ENCODE measurements at regions not wholly inside any gene's neighbourhood (a gene's known extent, or its start where the extent isn't known, plus 50 kb on each side); places are given as distances from the start of the nearest gene placed in this dataset.

- H2BK12ac ChIP-seq (ENCODE audit: low read depth, low read length) = no peak overlapping the region
- CTCF ChIA-PET (ENCODE audit: partially characterized antibody) = interaction anchor here (1.8 kb wide), 1 partner anchor 182 kb away, joined by 4 read pairs; no protein-coding TSS in a partner anchor
- H3K23ac ChIP-seq (ENCODE audit: insufficient read length) = no peak overlapping the region
- no peak overlapping the region for H4K5ac ChIP-seq (ENCODE audit: insufficient read length, low read depth, low read length)
- H4K91ac ChIP-seq (replicated peaks; ENCODE audit: insufficient read length, low read length) = no peak overlapping the region
- no peak overlapping the region for H2AK5ac ChIP-seq (ENCODE audit: low read depth, low read length)
- H4K20me1 ChIP-seq (replicated peaks in 1 of 2; ENCODE audit: control insufficient read depth in 1 of 2, insufficient read depth in 2 of 2, low read length in 2 of 2) = no peaks in the 10 kb centered on the region
- no peak overlapping the region for H4K8ac ChIP-seq (ENCODE audit: extremely low read depth, insufficient read depth, low read length)
- H3K36me3 ChIP-seq (ENCODE audit: control insufficient read depth in 2 of 4, insufficient read depth in 4 of 4, low read length in 3 of 4) = no peaks in the 10 kb centered on the region
- DNase-seq (ENCODE audit: low read depth in 1 of 2, low spot score in 2 of 2) = no peak
- no peak overlapping the region for H2BK120ac ChIP-seq (replicated peaks; ENCODE audit: low read depth, low read length)
- no peak overlapping the region for H3K14ac ChIP-seq (ENCODE audit: insufficient read length)
- H3K4me1 ChIP-seq (replicated peaks in 1 of 4; ENCODE audit: control insufficient read depth in 3 of 4, insufficient read depth in 4 of 4, low read length in 3 of 4) = peaks cover 0 to 2% (median under 1%) of the 10 kb centered on the region in 4 experiments; a peak in 3 of 7 replicates
- H2BK5ac ChIP-seq (ENCODE audit: low read depth, low read length) = no peak overlapping the region
- no peak overlapping the region for H2BK20ac ChIP-seq (ENCODE audit: low read length)
- H3K4me3 ChIP-seq (ENCODE audit: extremely low read depth in 1 of 4, insufficient read depth in 2 of 4, low read depth in 3 of 4, low read length in 4 of 4) = no peak overlapping the region
- no peak overlapping the region for H2BK15ac ChIP-seq (ENCODE audit: low read length)
- H2AFZ ChIP-seq (ENCODE audit: low read length) = no peak overlapping the region
- no peak for TF ChIP-seq CBX8 (IDR thresholded peaks at IDR 0.05; ENCODE audit: borderline replicate concordance, low read depth, low read length)
- TF ChIP-seq EZH2 (IDR thresholded peaks at IDR 0.05; ENCODE audit: low read depth, low read length, severe bottlenecking) = no peak
- TF ChIP-seq ATF2 (IDR thresholded peaks at IDR 0.05; ENCODE audit: low read length) = no peak
- no peak for TF ChIP-seq RBBP5 (IDR thresholded peaks at IDR 0.05; ENCODE audit: borderline replicate concordance, low read depth, low read length)
- H3K79me2 ChIP-seq (ENCODE audit: control insufficient read depth in 1 of 2, insufficient read depth in 2 of 2, low read length in 2 of 2) = no peaks in the 10 kb centered on the region
- no peaks in the 10 kb centered on the region for H3K79me1 ChIP-seq (ENCODE audit: low read depth, low read length)
- POLR2A ChIA-PET (ENCODE audit: partially characterized antibody) = no interaction called here
- no peak overlapping the region for H3K4ac ChIP-seq (replicated peaks; ENCODE audit: insufficient read length, low read depth, low read length)
- H3K27me3 ChIP-seq (replicated peaks in 1 of 4; ENCODE audit: control insufficient read depth in 3 of 4, extremely low read depth in 1 of 4, insufficient read depth in 3 of 4, low read length in 3 of 4) = no peaks in the 10 kb centered on the region
- 81% methylated on average over 8 of the region's 8 CpGs; no CpG with 5 or more reads in 1 of the 2 experiments for WGBS, 2 experiments (ENCODE audit: extremely low coverage in 1 of 2, insufficient coverage in 1 of 2, insufficient read length in 1 of 2, insufficient replicate concordance in 2 of 2, low coverage in 1 of 2, low lambda C conversion rate in 2 of 2, missing lambda C conversion rate in 1 of 2)
- H3K27ac ChIP-seq (ENCODE audit: low read depth, low read length) = no peak overlapping the region
- no peak for FAIRE-seq
- no peak overlapping the region for H3K9ac ChIP-seq (replicated peaks in 1 of 4; ENCODE audit: extremely low read depth in 1 of 4, low read depth in 3 of 4, low read length in 3 of 4)
- no peaks in the 10 kb centered on the region for H3K23me2 ChIP-seq (ENCODE audit: low read depth, low read length)
- no peak overlapping the region for H3K56ac ChIP-seq (replicated peaks; ENCODE audit: insufficient read length, low read depth, low read length)
- no peak overlapping the region for H3K18ac ChIP-seq (ENCODE audit: extremely low read depth, low read length)
- H3K9me3 ChIP-seq (ENCODE audit: insufficient read depth in 2 of 2, low read depth in 1 of 2, low read length in 1 of 2) = no peaks in the 10 kb centered on the region
- no peak overlapping the region for H3K4me2 ChIP-seq (ENCODE audit: insufficient read depth in 1 of 2, low read depth in 2 of 2, low read length in 2 of 2)
These were observed 106.2 kb downstream of the KCNF1 start for GRCh38 chr2:11017921-11018320.

Measured in H1 (cell line).